Spinal cord (tissue), 9 donors: ENCODE measurements at regions not wholly inside any gene's neighbourhood (a gene's known extent, or its start where the extent isn't known, plus 50 kb on each side); places are given as distances from the start of the nearest gene placed in this dataset.

Experiments used
- DNase-seq, 6 donors: peaks; one replicate each; pipeline versions ENCODE4 v3.0.0 to v3.0.0-alpha.2; 2013 to 2015; ENCODE audit warnings: low spot score in 6 of 6, low read depth in 4 of 6
- H3K27ac ChIP-seq: one replicate; pipeline ENCODE4 v1.5.1; 2013; ENCODE audit warnings: low read depth, low read length, control low read depth
- H3K27me3 ChIP-seq: one replicate; pipeline ENCODE4 v1.6.1; 2013; ENCODE audit warnings: low read length; ENCODE audit not compliant: control insufficient read depth, insufficient read depth
- H3K36me3 ChIP-seq: one replicate; pipeline ENCODE4 v1.6.1; 2013; ENCODE audit warnings: low read length; ENCODE audit not compliant: control insufficient read depth, insufficient read depth
- H3K4me1 ChIP-seq: one replicate; pipeline ENCODE4 v1.6.1; 2013; ENCODE audit warnings: low read length; ENCODE audit not compliant: control insufficient read depth, insufficient read depth
- H3K4me3 ChIP-seq: one replicate; pipeline ENCODE4 v1.5.1; 2013; ENCODE audit warnings: low read depth, low read length, control low read depth
- H3K9me3 ChIP-seq: one replicate; pipeline ENCODE4 v1.6.1; 2013; ENCODE audit warnings: low read length; ENCODE audit not compliant: control insufficient read depth, insufficient read depth
- WGBS: methylation state at CpG from one replicate; pipeline ENCODE4 v1.1.5; 2013; ENCODE audit warnings: missing lambda C conversion rate; ENCODE audit not compliant: insufficient coverage; 5-methylcytosine and 5-hydroxymethylcytosine counted together
- donor health status: healthy.

DNA sequence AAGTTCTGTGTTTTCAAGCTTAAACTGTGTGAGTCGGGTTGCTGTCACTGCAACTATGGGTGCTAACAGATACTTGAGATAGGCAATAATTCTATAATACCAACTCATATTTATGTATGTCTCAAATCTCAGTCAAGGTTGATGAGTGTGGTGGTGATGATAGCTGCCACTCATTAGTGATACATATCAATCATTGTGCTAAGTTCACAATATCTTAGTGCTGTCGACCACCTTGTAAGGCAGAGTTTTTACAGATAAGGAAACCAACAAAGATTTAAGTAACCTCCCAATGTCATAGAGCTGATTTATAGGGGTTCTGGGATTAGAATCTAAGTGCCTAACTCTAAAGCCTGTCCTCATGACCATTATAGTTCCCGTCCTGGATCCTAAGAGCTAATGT lies 82.5 kb downstream of the ELAPOR2 start:
- Histone ChIP-seq H3K36me3 (no peaks in the 10 kb centered on the region), H3K27me3 (no peaks in the 10 kb centered on the region), H3K4me3 (no peak overlapping the region), H3K27ac (no peak overlapping the region), H3K4me1 (no peaks in the 10 kb centered on the region), H3K9me3 (no peaks in the 10 kb centered on the region)
- DNase-seq = no peak
- WGBS = no CpG with 5 or more reads among the region's 3 CpGs

DNA sequence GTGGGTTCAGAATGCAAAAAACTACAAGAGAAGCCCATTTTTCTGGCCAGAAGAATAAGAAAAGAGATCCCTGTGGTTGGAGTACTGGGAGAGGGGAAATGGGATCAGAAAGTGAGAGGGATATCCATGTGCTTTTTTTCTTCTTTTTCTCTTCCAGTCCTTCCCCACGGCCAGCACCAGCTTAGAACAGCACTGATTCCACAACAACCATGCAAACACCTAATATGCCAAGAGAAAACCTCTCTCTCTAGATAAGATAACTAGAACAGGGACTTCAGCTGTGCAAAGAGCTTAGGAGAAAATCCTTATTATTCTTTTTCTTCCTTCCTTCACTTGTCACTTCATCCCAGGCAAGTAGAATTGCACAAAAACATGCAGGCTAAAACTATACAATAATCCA lies 83.5 kb downstream of the ELAPOR2 start:
- no peak overlapping the region for H3K4me3 ChIP-seq
- no peak for DNase-seq
- no peaks in the 10 kb centered on the region for H3K4me1 ChIP-seq
- no CpG with 5 or more reads among the region's 1 CpG for WGBS
- no peak overlapping the region for H3K27ac ChIP-seq
- no peaks in the 10 kb centered on the region for H3K9me3 ChIP-seq
- H3K36me3 ChIP-seq = no peaks in the 10 kb centered on the region
- H3K27me3 ChIP-seq = no peaks in the 10 kb centered on the region

DNA sequence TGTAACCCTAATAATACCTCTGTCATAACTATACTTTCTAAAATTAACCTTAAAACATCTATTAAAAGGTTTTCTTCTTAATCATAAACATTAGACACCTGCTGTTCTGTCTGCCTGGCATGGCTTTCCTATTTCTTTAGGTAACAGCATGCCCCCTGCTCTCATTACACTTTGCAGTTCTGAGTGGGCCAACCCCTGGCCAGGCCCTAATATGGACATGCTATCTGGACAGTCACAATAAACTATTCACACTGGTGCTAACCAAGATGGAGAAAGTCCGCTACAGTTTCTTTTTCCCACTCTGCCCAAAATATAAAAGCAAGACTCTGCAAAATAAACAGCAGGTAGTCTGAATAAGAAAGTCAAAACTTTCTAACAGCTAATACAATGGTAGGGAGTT lies 84.0 kb downstream of the ELAPOR2 start:
- Histone ChIP-seq H3K27me3 (no peaks in the 10 kb centered on the region), H3K4me3 (no peak overlapping the region), H3K36me3 (no peaks in the 10 kb centered on the region), H3K4me1 (no peaks in the 10 kb centered on the region), H3K9me3 (no peaks in the 10 kb centered on the region), H3K27ac (no peak overlapping the region)
- no peak for DNase-seq
- WGBS = no CpG with 5 or more reads among the region's 1 CpG

DNA sequence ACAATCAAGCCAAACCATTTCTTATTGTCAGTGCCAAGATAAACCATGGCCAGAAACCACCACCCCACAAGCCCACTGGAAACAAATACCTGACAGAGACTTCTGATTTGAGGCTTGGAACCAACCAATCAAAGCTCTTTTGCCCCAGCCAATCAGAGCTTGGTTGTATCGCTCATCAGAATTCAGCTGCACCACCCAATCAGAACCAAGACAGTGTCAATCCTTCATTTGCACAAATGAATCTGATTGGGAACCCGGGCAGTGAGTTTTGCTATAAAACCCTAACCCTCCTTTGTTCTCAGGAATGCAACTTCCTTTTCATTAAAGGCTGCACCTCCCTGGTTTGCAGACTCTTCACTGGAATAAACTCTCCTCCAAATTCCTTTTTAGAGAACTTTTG lies 87.4 kb downstream of the ELAPOR2 start:
- Histone ChIP-seq H3K9me3 (no peaks in the 10 kb centered on the region), H3K27me3 (no peaks in the 10 kb centered on the region), H3K36me3 (no peaks in the 10 kb centered on the region), H3K4me1 (no peaks in the 10 kb centered on the region), H3K4me3 (no peak overlapping the region), H3K27ac (no peak overlapping the region)
- DNase-seq = no peak
- WGBS = 86% methylated on average over 2 of the region's 2 CpGs

DNA sequence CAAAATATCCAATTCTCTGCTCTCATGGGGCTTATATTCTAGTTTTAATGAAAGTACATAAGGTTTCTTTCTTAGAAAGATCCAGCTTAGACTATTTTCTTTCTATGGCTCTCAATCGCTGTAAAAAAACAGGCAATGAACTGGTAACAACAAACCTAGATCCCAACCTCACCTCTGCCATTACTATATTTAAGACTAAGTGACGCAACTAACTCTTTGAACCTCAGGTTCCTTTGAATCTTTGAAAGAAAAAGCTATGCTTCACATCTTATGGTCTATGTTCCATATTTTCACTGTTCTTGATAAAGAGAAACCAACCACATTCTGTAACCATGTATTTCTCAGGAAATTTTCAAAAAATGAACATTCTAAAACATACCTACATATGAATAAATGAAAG lies 88.5 kb downstream of the ELAPOR2 start:
- no peak for DNase-seq
- Histone ChIP-seq H3K27ac (no peak overlapping the region), H3K4me3 (no peak overlapping the region), H3K9me3 (no peaks in the 10 kb centered on the region), H3K27me3 (no peaks in the 10 kb centered on the region), H3K4me1 (no peaks in the 10 kb centered on the region), H3K36me3 (no peaks in the 10 kb centered on the region)
- WGBS = no CpG with 5 or more reads among the region's 2 CpGs

DNA sequence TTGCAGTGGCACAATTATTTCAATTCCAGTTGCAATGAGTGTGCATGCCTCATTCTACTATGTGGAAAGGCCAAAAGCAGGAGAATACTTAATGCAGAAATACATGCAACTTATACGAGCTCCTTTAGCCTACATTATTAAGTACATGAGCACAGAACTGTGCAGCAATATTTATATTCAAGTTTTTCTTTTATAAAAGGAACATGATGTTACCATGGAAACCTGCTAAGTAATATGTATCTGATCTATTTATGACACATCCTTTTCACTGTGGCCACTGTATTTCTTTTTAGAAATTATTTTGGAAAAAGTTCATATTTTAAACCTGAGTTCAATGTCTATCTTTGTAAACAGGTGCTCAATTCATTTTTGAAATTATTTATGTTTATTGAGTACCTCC lies 88.9 kb downstream of the ELAPOR2 start:
- no peaks in the 10 kb centered on the region for H3K9me3 ChIP-seq
- H3K27ac ChIP-seq = no peak overlapping the region
- no peaks in the 10 kb centered on the region for H3K27me3 ChIP-seq
- H3K36me3 ChIP-seq = no peaks in the 10 kb centered on the region
- DNase-seq = peak in 1 of 6 donors; percentile 8
- no peak overlapping the region for H3K4me3 ChIP-seq
- WGBS = no CpG with 5 or more reads among the region's 1 CpG
- no peaks in the 10 kb centered on the region for H3K4me1 ChIP-seq

DNA sequence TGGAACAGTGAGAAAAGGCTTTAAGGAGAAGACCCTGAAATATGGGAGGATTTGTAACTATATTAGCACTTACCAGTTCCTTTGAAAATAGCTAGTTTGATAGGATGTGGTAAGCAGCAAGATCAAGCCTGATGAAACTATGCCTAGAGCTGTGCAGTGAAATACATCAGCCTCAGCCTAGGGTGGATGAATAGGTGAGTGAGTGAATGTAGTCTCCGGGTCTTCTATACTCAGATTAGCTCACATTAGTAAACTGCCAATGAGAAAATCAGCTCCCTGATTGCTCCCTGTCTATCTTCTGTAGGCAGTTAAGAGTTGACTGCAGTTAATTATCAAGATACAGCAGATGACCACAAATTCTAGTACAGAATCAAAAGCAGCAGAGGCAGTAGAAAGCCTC lies 89.6 kb downstream of the ELAPOR2 start:
- no peak overlapping the region for H3K4me3 ChIP-seq
- no peaks in the 10 kb centered on the region for H3K9me3 ChIP-seq
- no CpG with 5 or more reads among the region's 1 CpG for WGBS
- no peak overlapping the region for H3K27ac ChIP-seq
- no peaks in the 10 kb centered on the region for H3K36me3 ChIP-seq
- H3K27me3 ChIP-seq = no peaks in the 10 kb centered on the region
- DNase-seq = no peak
- no peaks in the 10 kb centered on the region for H3K4me1 ChIP-seq

DNA sequence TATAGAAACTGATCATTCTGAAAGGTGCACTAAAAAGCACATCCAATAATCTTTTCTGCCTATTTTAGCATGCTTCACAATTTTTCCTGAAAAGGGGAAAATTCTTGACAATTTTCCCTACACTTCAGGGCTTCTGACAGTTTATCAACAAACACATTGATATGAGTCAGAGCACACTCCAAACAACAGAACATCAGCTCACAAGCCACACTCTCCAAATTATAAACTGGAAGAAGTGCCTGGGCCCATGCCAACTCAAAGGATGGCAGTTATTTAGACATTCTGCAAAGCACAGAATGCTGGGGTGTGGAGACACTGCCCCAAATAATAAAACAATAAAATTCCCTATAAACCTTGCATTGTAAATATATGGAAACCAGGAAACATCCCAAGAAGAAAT lies 90.8 kb downstream of the ELAPOR2 start:
- H3K4me1 ChIP-seq = no peaks in the 10 kb centered on the region
- H3K4me3 ChIP-seq = no peak overlapping the region
- H3K36me3 ChIP-seq = no peaks in the 10 kb centered on the region
- H3K27ac ChIP-seq = no peak overlapping the region
- no peaks in the 10 kb centered on the region for H3K27me3 ChIP-seq
- DNase-seq = peak in 2 of 6 donors; percentile 14 to 17
- H3K9me3 ChIP-seq = no peaks in the 10 kb centered on the region

DNA sequence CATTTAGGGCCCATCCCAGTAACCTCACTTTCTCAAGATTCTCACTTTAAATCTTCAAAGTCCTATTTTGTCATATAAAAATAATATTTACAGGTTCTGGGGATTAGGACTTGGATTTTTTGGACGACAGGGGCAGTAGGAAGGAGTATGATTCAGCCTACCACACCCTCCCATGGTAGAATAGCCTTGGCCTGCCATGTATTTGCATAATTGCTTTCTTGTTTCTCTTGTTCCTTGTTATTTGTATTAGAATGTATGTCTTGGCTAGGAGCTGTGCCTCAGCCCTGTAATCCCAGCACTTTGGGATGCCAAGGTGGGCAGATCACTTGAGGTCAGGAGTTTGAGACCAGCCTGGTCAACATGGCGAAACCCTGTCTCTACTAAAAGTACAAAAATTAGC lies 92.5 kb downstream of the ELAPOR2 start:
- H3K4me1 ChIP-seq = no peaks in the 10 kb centered on the region
- no CpG with 5 or more reads among the region's 2 CpGs for WGBS
- H3K4me3 ChIP-seq = no peak overlapping the region
- no peak for DNase-seq
- no peaks in the 10 kb centered on the region for H3K9me3 ChIP-seq
- no peaks in the 10 kb centered on the region for H3K36me3 ChIP-seq
- H3K27me3 ChIP-seq = no peaks in the 10 kb centered on the region
- H3K27ac ChIP-seq = no peak overlapping the region

DNA sequence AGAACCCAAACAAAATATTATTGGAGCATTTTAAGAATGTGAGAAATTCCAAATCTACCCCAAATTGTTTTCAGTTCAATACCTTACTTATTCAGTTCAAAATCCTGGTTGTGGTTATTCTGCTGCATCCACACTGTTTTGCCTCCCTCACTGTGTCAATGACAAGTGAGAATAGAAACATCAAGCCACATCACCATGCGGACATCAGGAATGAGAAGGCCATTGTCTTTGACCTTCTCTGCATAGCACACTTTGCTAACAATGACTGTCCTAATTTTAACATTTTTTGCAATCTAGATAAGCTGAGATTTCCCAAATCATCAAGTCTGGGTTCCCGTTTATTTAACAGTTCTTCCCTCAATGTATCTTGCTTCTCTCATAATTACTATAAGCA lies 93.7 kb downstream of the ELAPOR2 start:
- H3K4me1 ChIP-seq = no peaks in the 10 kb centered on the region
- no peak overlapping the region for H3K27ac ChIP-seq
- DNase-seq = no peak
- no peaks in the 10 kb centered on the region for H3K27me3 ChIP-seq
- H3K36me3 ChIP-seq = no peaks in the 10 kb centered on the region
- WGBS = 80% methylated on average over 2 of the region's 2 CpGs
- no peak overlapping the region for H3K4me3 ChIP-seq
- H3K9me3 ChIP-seq = no peaks in the 10 kb centered on the region
